Right cardiac atrium (tissue), 5 donors: ENCODE measurements at regions not wholly inside any gene's neighbourhood (a gene's known extent, or its start where the extent isn't known, plus 50 kb on each side); places are given as distances from the start of the nearest gene placed in this dataset.

Source experiments
- ATAC-seq, 2 donors: fragments of 200-7000 bp; cut with Tn5 transposase; one replicate each; pipeline versions ENCODE4 v1.8.0 to v1.9.1; 2020; ENCODE audit warnings: moderate library complexity in 2 of 2, mild to moderate bottlenecking in 1 of 2
- DNase-seq, 3 donors: peaks; one replicate each; pipeline ENCODE4 v3.0.0-alpha.2; 2020
- H3K27ac ChIP-seq: one replicate; pipeline ENCODE4 v1.5.1; 2013; ENCODE audit warnings: mild to moderate bottlenecking, low read length, control low read depth, moderate library complexity
- H3K27me3 ChIP-seq: one replicate; pipeline ENCODE4 v1.6.1; 2013; ENCODE audit not compliant: control insufficient read depth, insufficient read depth
- H3K4me1 ChIP-seq: one replicate; pipeline ENCODE4 v1.6.1; 2013; ENCODE audit warnings: low read length; ENCODE audit not compliant: control insufficient read depth, insufficient read depth
- H3K4me3 ChIP-seq: one replicate; pipeline ENCODE4 v1.5.1; 2013; ENCODE audit warnings: low read length, control low read depth
- H3K9me3 ChIP-seq: one replicate; pipeline ENCODE4 v1.6.1; 2013; ENCODE audit warnings: low read length; ENCODE audit not compliant: control insufficient read depth
- WGBS: extraction: QIAGEN DNeasy Blood & Tissue Kit; methylation state at CpG from one replicate; pipeline ENCODE4 v1.1.7; 2013; 5-methylcytosine and 5-hydroxymethylcytosine counted together
- intact Hi-C, 4 donors: fragments of 100-400 bp; cut with DNase I; formaldehyde crosslinking; loops; one replicate each; pipeline versions ENCODE4 v1.11.0 to v1.14.0; 2022 to 2023
- donor health status: healthy with polysubstance abuse.
- donor health status: DM: no; HTN: yes; CAD: no.
- donor health status: DM: no; HTN: no; CAD: no.
- donor health status: DM: no; HTN: yes; CAD: no; lungs with severe emphysema.
- donor health status: DM: yes; HTN: yes; CAD: no.

GRCh38 chr2:237219826-237220225 lies 134.1 kb downstream of the COPS8 start:
- H3K27ac ChIP-seq: no peak overlapping the region

GRCh38 chr2:237221443-237221842 lies 135.8 kb downstream of the COPS8 start:
- Histone ChIP-seq H3K4me3 (no peak overlapping the region), H3K4me1 (peaks cover 7% of the 10 kb centered on the region), H3K27ac (no peak overlapping the region), H3K9me3 (no peaks in the 10 kb centered on the region), H3K27me3 (no peaks in the 10 kb centered on the region)
- intact Hi-C loops: no loop called here
- DNase-seq (no peak), ATAC-seq (no peak)
- 84% methylated on average over 8 of the region's 8 CpGs for WGBS

More at GRCh38 chr2:237219826-237220225, 134.1 kb downstream of the COPS8 start:
- intact Hi-C loops: no loop called here
- H3K4me3 ChIP-seq: no peak overlapping the region
- ATAC-seq (no peak), DNase-seq (no peak)
- peaks cover 7% of the 10 kb centered on the region for H3K4me1 ChIP-seq
- no peaks in the 10 kb centered on the region for H3K27me3 ChIP-seq
- H3K9me3 ChIP-seq: no peaks in the 10 kb centered on the region
- 85% methylated on average over 2 of the region's 4 CpGs for WGBS

GRCh38 chr2:237222178-237222577 lies 136.5 kb downstream of the COPS8 start:
- peaks cover 7% of the 10 kb centered on the region for H3K4me1 ChIP-seq
- H3K9me3 ChIP-seq: no peaks in the 10 kb centered on the region
- intact Hi-C loops: no loop called here
- WGBS: 39% methylated on average over 9 of the region's 9 CpGs
- H3K4me3 ChIP-seq: no peak overlapping the region
- no peak overlapping the region for H3K27ac ChIP-seq
- ATAC-seq (peak in 1 of 2 donors; percentile 28), DNase-seq (peak; percentile 49 to 82 (median 65))
- H3K27me3 ChIP-seq: no peaks in the 10 kb centered on the region

GRCh38 chr2:237222601-237223041 lies 136.9 kb downstream of the COPS8 start:
- 43% methylated on average over 4 of the region's 4 CpGs for WGBS
- H3K4me3 ChIP-seq: no peak overlapping the region
- H3K9me3 ChIP-seq: no peaks in the 10 kb centered on the region
- no peak for DNase-seq
- peak overlapping the region; percentile 30 for H3K27ac ChIP-seq
- ATAC-seq: no peak
- peaks cover 7% of the 10 kb centered on the region for H3K4me1 ChIP-seq
- H3K27me3 ChIP-seq: no peaks in the 10 kb centered on the region
- intact Hi-C loops: no loop called here

- WGBS: 39% methylated on average over 6 of the region's 6 CpGs
- no peaks in the 10 kb centered on the region for H3K9me3 ChIP-seq
- H3K27ac ChIP-seq: no peak overlapping the region
- H3K4me1 ChIP-seq: peaks cover 7% of the 10 kb centered on the region
- H3K27me3 ChIP-seq: no peaks in the 10 kb centered on the region
- ATAC-seq: peak; percentile 87 to 91
- H3K4me3 ChIP-seq: no peak overlapping the region
- intact Hi-C loops: no loop called here
- peak; percentile 77 to 90 (median 89) for DNase-seq
Measured at GRCh38 chr2:237223201-237223861, 137.6 kb downstream of the COPS8 start.

GRCh38 chr2:237227190-237227589 lies 141.5 kb downstream of the COPS8 start:
- intact Hi-C loops: no loop called here
- Histone ChIP-seq H3K27me3 (no peaks in the 10 kb centered on the region), H3K27ac (no peak overlapping the region), H3K9me3 (no peaks in the 10 kb centered on the region), H3K4me3 (no peak overlapping the region), H3K4me1 (peaks cover 13% of the 10 kb centered on the region)
- 80% methylated on average over 2 of the region's 2 CpGs for WGBS
- DNase-seq (no peak), ATAC-seq (no peak)

GRCh38 chr2:237227592-237228280 lies 142.0 kb downstream of the COPS8 start:
- H3K27ac ChIP-seq: no peak overlapping the region
- H3K27me3 ChIP-seq: no peaks in the 10 kb centered on the region
- H3K4me1 ChIP-seq: peaks cover 13% of the 10 kb centered on the region
- intact Hi-C loops: no loop called here
- ATAC-seq (peak in 1 of 2 donors; percentile 5), DNase-seq (no peak)
- no peak overlapping the region for H3K4me3 ChIP-seq
- 70% methylated on average over 7 of the region's 7 CpGs for WGBS
- H3K9me3 ChIP-seq: no peaks in the 10 kb centered on the region

GRCh38 chr2:237228281-237228625 lies 142.6 kb downstream of the COPS8 start:
- ATAC-seq: no peak
- Histone ChIP-seq H3K9me3 (no peaks in the 10 kb centered on the region), H3K27ac (no peak overlapping the region), H3K4me1 (peaks cover 13% of the 10 kb centered on the region), H3K4me3 (no peak overlapping the region), H3K27me3 (no peaks in the 10 kb centered on the region)
- no peak for DNase-seq
- 98% methylated on average over 4 of the region's 4 CpGs for WGBS
- intact Hi-C loops: no loop called here

- Histone ChIP-seq H3K4me1 (peaks cover 13% of the 10 kb centered on the region), H3K9me3 (no peaks in the 10 kb centered on the region), H3K27me3 (no peaks in the 10 kb centered on the region), H3K27ac (no peak overlapping the region), H3K4me3 (no peak overlapping the region)
- intact Hi-C loops: loop anchor here in 2 of 4 donors (10.0 kb wide), 1 partner anchor 65 kb away; no protein-coding TSS in a partner anchor
- no peak for DNase-seq
- no peak for ATAC-seq
- 93% methylated on average over 2 of the region's 2 CpGs for WGBS
Measured at GRCh38 chr2:237229905-237230304, 144.2 kb downstream of the COPS8 start.

- intact Hi-C loops: loop anchor here in 2 of 4 donors (10.0 kb wide), 1 partner anchor 64 kb away; no protein-coding TSS in a partner anchor
- no peaks in the 10 kb centered on the region for H3K27me3 ChIP-seq
- no peak overlapping the region for H3K27ac ChIP-seq
- no peak overlapping the region for H3K4me3 ChIP-seq
- no peak for ATAC-seq
- no peaks in the 10 kb centered on the region for H3K9me3 ChIP-seq
- 98% methylated on average over 3 of the region's 3 CpGs for WGBS
- DNase-seq: no peak
- H3K4me1 ChIP-seq: peaks cover 16% of the 10 kb centered on the region
Measured at GRCh38 chr2:237230355-237230754, 144.7 kb downstream of the COPS8 start.

- peak overlapping the region; percentile 96 for H3K27ac ChIP-seq
Measured at GRCh38 chr2:237231593-237231992, 145.9 kb downstream of the COPS8 start.

More at GRCh38 chr2:237231593-237231992, 145.9 kb downstream of the COPS8 start:
- peak in 1 of 2 donors; percentile 66 for ATAC-seq
- Histone ChIP-seq H3K4me1 (peaks cover 16% of the 10 kb centered on the region), H3K27me3 (no peaks in the 10 kb centered on the region), H3K4me3 (no peak overlapping the region), H3K9me3 (no peaks in the 10 kb centered on the region)
- intact Hi-C loops: loop anchor here in 2 of 4 donors (10.0 kb wide), 1 partner anchor 63 kb away; no protein-coding TSS in a partner anchor
- 59% methylated on average over 9 of the region's 9 CpGs for WGBS
- peak; percentile 60 to 68 (median 66) for DNase-seq
